Activated T-helper 2 cell treated with anti-CD3 and anti-CD28 coated beads, Interferon-gamma antibody, Interleukin-2, Interleukin-4, amounts not matched to agents 10 μg/mL and 5 μg/mL and 100 μg/mL, durations not matched to agents 14 hours and 24 hours and 36 hours (primary cell): ENCODE measurements at regions not wholly inside any gene's neighbourhood (a gene's known extent, or its start where the extent isn't known, plus 50 kb on each side); places are given as distances from the start of the nearest gene placed in this dataset.

Source experiments
- DNase-seq: peaks from one replicate; pipeline ENCODE4 v3.0.0; 2021; ENCODE audit warnings: low spot score
- H3K27ac Mint-ChIP-seq: one replicate; pipeline ENCODE4 v1.8.0; 2021; ENCODE audit warnings: mixed read lengths
- H3K27me3 Mint-ChIP-seq: one replicate; pipeline ENCODE4 v1.8.0; 2021; ENCODE audit warnings: low read depth, mixed read lengths
- H3K36me3 Mint-ChIP-seq: one replicate; pipeline ENCODE4 v1.8.0; 2021; ENCODE audit warnings: low read depth, mixed read lengths
- H3K4me1 Mint-ChIP-seq: one replicate; pipeline ENCODE4 v1.8.0; 2021; ENCODE audit warnings: low read depth, mixed read lengths
- H3K4me3 Mint-ChIP-seq: one replicate; pipeline ENCODE4 v1.8.0; 2021; ENCODE audit warnings: low read depth, mild to moderate bottlenecking, moderate library complexity, mixed read lengths
- H3K9me3 Mint-ChIP-seq: one replicate; pipeline ENCODE4 v1.8.0; 2021; ENCODE audit warnings: mixed read lengths
- intact Hi-C: fragments of 100-400 bp; cut with micrococcal nuclease; formaldehyde crosslinking; loops from one replicate; pipeline ENCODE4 v1.15.1; 2023

- no peaks in the 10 kb centered on the region for H3K36me3 Mint-ChIP-seq
- no peak overlapping the region for H3K4me3 Mint-ChIP-seq
- no peak overlapping the region for H3K27ac Mint-ChIP-seq
- H3K9me3 Mint-ChIP-seq, result no peaks in the 10 kb centered on the region
- no peaks in the 10 kb centered on the region for H3K27me3 Mint-ChIP-seq
- DNase-seq, result no peak
- H3K4me1 Mint-ChIP-seq, result no peaks in the 10 kb centered on the region
- intact Hi-C loops, result no loop called here
Observed at GRCh38 chr16:85274501-85274900, 162.2 kb upstream of the CIBAR2 start.

- no peak overlapping the region for H3K27ac Mint-ChIP-seq
- H3K9me3 Mint-ChIP-seq, result no peaks in the 10 kb centered on the region
- DNase-seq, result no peak
- intact Hi-C loops, result no loop called here
- no peaks in the 10 kb centered on the region for H3K36me3 Mint-ChIP-seq
- H3K4me1 Mint-ChIP-seq, result no peaks in the 10 kb centered on the region
- no peaks in the 10 kb centered on the region for H3K27me3 Mint-ChIP-seq
- H3K4me3 Mint-ChIP-seq, result no peak overlapping the region
Observed at GRCh38 chr16:85274924-85275323, 162.7 kb upstream of the CIBAR2 start.

GRCh38 chr16:85275533-85276249 is 163.4 kb upstream of the CIBAR2 start:
- Mint-ChIP-seq H3K4me1 (no peaks in the 10 kb centered on the region), H3K27ac (no peak overlapping the region), H3K36me3 (no peaks in the 10 kb centered on the region), H3K27me3 (no peaks in the 10 kb centered on the region), H3K4me3 (no peak overlapping the region), H3K9me3 (no peaks in the 10 kb centered on the region)
- peak; percentile 53 for DNase-seq
- intact Hi-C loops, result no loop called here

GRCh38 chr16:85276258-85276657 is 164.0 kb upstream of the CIBAR2 start:
- DNase-seq, result no peak
- Mint-ChIP-seq H3K4me1 (no peaks in the 10 kb centered on the region), H3K27ac (no peak overlapping the region), H3K4me3 (no peak overlapping the region), H3K9me3 (no peaks in the 10 kb centered on the region), H3K36me3 (no peaks in the 10 kb centered on the region), H3K27me3 (no peaks in the 10 kb centered on the region)
- intact Hi-C loops, result no loop called here

- Mint-ChIP-seq H3K4me3 (no peak overlapping the region), H3K9me3 (no peaks in the 10 kb centered on the region), H3K4me1 (no peaks in the 10 kb centered on the region), H3K27ac (no peak overlapping the region), H3K36me3 (no peaks in the 10 kb centered on the region), H3K27me3 (no peaks in the 10 kb centered on the region)
- intact Hi-C loops, result no loop called here
- DNase-seq, result no peak
Observed at GRCh38 chr16:85276721-85277120, 164.4 kb upstream of the CIBAR2 start.

- Mint-ChIP-seq H3K4me1 (no peaks in the 10 kb centered on the region), H3K27ac (no peak overlapping the region), H3K27me3 (no peaks in the 10 kb centered on the region), H3K36me3 (no peaks in the 10 kb centered on the region), H3K9me3 (no peaks in the 10 kb centered on the region), H3K4me3 (no peak overlapping the region)
- intact Hi-C loops, result no loop called here
- no peak for DNase-seq
Observed at GRCh38 chr16:85278839-85279238, 166.6 kb upstream of the CIBAR2 start.

- Mint-ChIP-seq H3K27ac (no peak overlapping the region), H3K27me3 (no peaks in the 10 kb centered on the region), H3K4me1 (no peaks in the 10 kb centered on the region), H3K9me3 (no peaks in the 10 kb centered on the region), H3K4me3 (no peak overlapping the region), H3K36me3 (no peaks in the 10 kb centered on the region)
- intact Hi-C loops, result no loop called here
- DNase-seq, result no peak
Observed at GRCh38 chr16:85279402-85279801, 167.1 kb upstream of the CIBAR2 start.

- H3K9me3 Mint-ChIP-seq, result no peaks in the 10 kb centered on the region
- no peaks in the 10 kb centered on the region for H3K36me3 Mint-ChIP-seq
- H3K27me3 Mint-ChIP-seq, result no peaks in the 10 kb centered on the region
- H3K4me3 Mint-ChIP-seq, result no peak overlapping the region
- intact Hi-C loops, result no loop called here
- no peak for DNase-seq
- no peak overlapping the region for H3K27ac Mint-ChIP-seq
- H3K4me1 Mint-ChIP-seq, result no peaks in the 10 kb centered on the region
Observed at GRCh38 chr16:85279825-85280545, 167.7 kb upstream of the CIBAR2 start.

GRCh38 chr16:85281181-85281580 is 168.9 kb upstream of the CIBAR2 start:
- H3K4me1 Mint-ChIP-seq, result no peaks in the 10 kb centered on the region
- no peak for DNase-seq
- intact Hi-C loops, result no loop called here
- no peaks in the 10 kb centered on the region for H3K36me3 Mint-ChIP-seq
- no peaks in the 10 kb centered on the region for H3K27me3 Mint-ChIP-seq
- no peak overlapping the region for H3K4me3 Mint-ChIP-seq
- H3K9me3 Mint-ChIP-seq, result no peaks in the 10 kb centered on the region
- no peak overlapping the region for H3K27ac Mint-ChIP-seq

- H3K27ac Mint-ChIP-seq, result no peak overlapping the region
- no peak overlapping the region for H3K4me3 Mint-ChIP-seq
- no peaks in the 10 kb centered on the region for H3K27me3 Mint-ChIP-seq
Observed at GRCh38 chr16:85282842-85283241, 170.6 kb upstream of the CIBAR2 start.

GRCh38 chr16:85283305-85284050 is 171.2 kb upstream of the CIBAR2 start:
- Mint-ChIP-seq H3K4me3 (no peak overlapping the region), H3K36me3 (no peaks in the 10 kb centered on the region), H3K9me3 (no peaks in the 10 kb centered on the region), H3K27ac (no peak overlapping the region), H3K4me1 (no peaks in the 10 kb centered on the region), H3K27me3 (no peaks in the 10 kb centered on the region)
- intact Hi-C loops, result no loop called here
- DNase-seq, result no peak

More at GRCh38 chr16:85282842-85283241, 170.6 kb upstream of the CIBAR2 start:
- intact Hi-C loops, result no loop called here
- DNase-seq, result no peak
- Mint-ChIP-seq H3K4me1 (no peaks in the 10 kb centered on the region), H3K36me3 (no peaks in the 10 kb centered on the region), H3K9me3 (no peaks in the 10 kb centered on the region)

- no peak for DNase-seq
- no peaks in the 10 kb centered on the region for H3K27me3 Mint-ChIP-seq
- no peaks in the 10 kb centered on the region for H3K9me3 Mint-ChIP-seq
- no peak overlapping the region for H3K4me3 Mint-ChIP-seq
- no peaks in the 10 kb centered on the region for H3K4me1 Mint-ChIP-seq
- H3K36me3 Mint-ChIP-seq, result no peaks in the 10 kb centered on the region
- H3K27ac Mint-ChIP-seq, result no peak overlapping the region
- intact Hi-C loops, result no loop called here
Observed at GRCh38 chr16:85284141-85284817, 172.0 kb upstream of the CIBAR2 start.
